HG02938 (cell line): ENCODE measurements at regions not wholly inside any gene's neighbourhood (a gene's known extent, or its start where the extent isn't known, plus 50 kb on each side); places are given as distances from the start of the nearest gene placed in this dataset.
"Not testable (repeated sequence)": the region's sequence is repeated elsewhere in the genome, so short reads cannot be mapped to it uniquely, and the experiment has no call there.

Source experiments
- ATAC-seq: cut with Tn5 transposase; IDR thresholded peaks from one replicate; pipeline ENCODE4 v1.9.1; 2021; ENCODE audit warnings: mild to moderate bottlenecking, moderate library complexity; ENCODE audit not compliant: unreplicated experiment

- ATAC-seq, result not testable (repeated sequence)
Observed at GRCh38 chr1:121001090-121001726, 111.6 kb downstream of the PPIAL4A start.

GRCh38 chr1:121003230-121003629, 113.7 kb downstream of the PPIAL4A start:
- not testable (repeated sequence) for ATAC-seq

GRCh38 chr1:121006826-121007225, 117.3 kb downstream of the PPIAL4A start:
- not testable (repeated sequence) for ATAC-seq

GRCh38 chr1:121007755-121008154, 118.2 kb downstream of the PPIAL4A start:
- ATAC-seq, result not testable (repeated sequence)

- not testable (repeated sequence) for ATAC-seq
Observed at GRCh38 chr1:121008512-121009215, 119.1 kb downstream of the PPIAL4A start.

- not testable (repeated sequence) for ATAC-seq
Observed at GRCh38 chr1:121009216-121010057, 119.9 kb downstream of the PPIAL4A start.

- ATAC-seq, result not testable (repeated sequence)
Observed at GRCh38 chr1:121010141-121010540, 120.6 kb downstream of the PPIAL4A start.

- not testable (repeated sequence) for ATAC-seq
Observed at GRCh38 chr1:121013181-121013580, 123.6 kb downstream of the PPIAL4A start.

GRCh38 chr1:121016182-121017028, 126.8 kb downstream of the PPIAL4A start:
- peak; percentile 69 for ATAC-seq

- ATAC-seq, result not testable (repeated sequence)
Observed at GRCh38 chr1:121019715-121020349, 130.3 kb downstream of the PPIAL4A start.

GRCh38 chr1:121020350-121021236, 131.0 kb downstream of the PPIAL4A start:
- ATAC-seq, result not testable (repeated sequence)

GRCh38 chr1:121021716-121022115, 132.1 kb downstream of the PPIAL4A start:
- ATAC-seq, result not testable (repeated sequence)

GRCh38 chr1:121032878-121033494, 143.4 kb downstream of the PPIAL4A start:
- ATAC-seq, result not testable (repeated sequence)

- not testable (repeated sequence) for ATAC-seq
Observed at GRCh38 chr1:121036792-121037191, 147.2 kb downstream of the PPIAL4A start.

- ATAC-seq, result not testable (repeated sequence)
Observed at GRCh38 chr1:121040974-121041373, 143.2 kb downstream of the FAM72B start.

- not testable (repeated sequence) for ATAC-seq
Observed at GRCh38 chr1:121041497-121041896, 142.6 kb downstream of the FAM72B start.

- ATAC-seq, result not testable (repeated sequence)
Observed at GRCh38 chr1:121042882-121043281, 141.3 kb downstream of the FAM72B start.

GRCh38 chr1:121048293-121048752, 135.8 kb downstream of the FAM72B start:
- not testable (repeated sequence) for ATAC-seq
